GM18951 (cell line): ENCODE measurements at regions not wholly inside any gene's neighbourhood (a gene's known extent, or its start where the extent isn't known, plus 50 kb on each side); places are given as distances from the start of the nearest gene placed in this dataset.
"Not testable (repeated sequence)": the region's sequence is repeated elsewhere in the genome, so short reads cannot be mapped to it uniquely, and the experiment has no call there.

Experiments
- POLR2A ChIP-seq: IDR thresholded peaks from 4 replicates; pipeline ENCODE4 v1.6.1; 2011; ENCODE audit warnings: mild to moderate bottlenecking; ENCODE audit not compliant: insufficient read length, insufficient read depth; ENCODE audit errors: extremely low read depth
- in situ Hi-C: fragments of 300-500 bp; cut with MboI; formaldehyde crosslinking; loops from one replicate; pipeline ENCODE4 v1.12.0; 2022; ENCODE audit warnings: low sequenced_read_pairs, mixed read lengths, inconsistent platforms; ENCODE audit not compliant: unreplicated experiment

DNA sequence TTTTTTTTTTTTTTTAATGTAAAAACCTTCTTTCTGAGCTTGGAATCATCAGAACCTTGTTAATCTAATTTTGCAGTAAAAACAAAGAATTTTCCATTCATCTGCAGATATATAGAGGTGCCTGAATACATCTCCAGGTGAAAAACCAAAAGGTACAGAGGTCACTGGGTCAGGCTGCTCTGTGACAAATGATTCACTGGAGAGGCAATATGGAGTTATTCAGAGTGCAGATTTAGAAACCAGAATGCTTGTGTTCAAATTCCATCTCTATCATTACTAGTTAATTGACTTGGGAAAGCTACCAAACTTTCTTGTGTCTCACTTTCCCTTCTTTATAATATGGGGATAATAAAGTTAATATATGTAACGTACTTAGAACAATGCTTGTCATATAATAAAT lies 51.5 kb upstream of the C1orf53 start:
- in situ Hi-C loops = loop anchor here (25.0 kb wide), 1 partner anchor 239 kb away; no protein-coding TSS in a partner anchor

DNA sequence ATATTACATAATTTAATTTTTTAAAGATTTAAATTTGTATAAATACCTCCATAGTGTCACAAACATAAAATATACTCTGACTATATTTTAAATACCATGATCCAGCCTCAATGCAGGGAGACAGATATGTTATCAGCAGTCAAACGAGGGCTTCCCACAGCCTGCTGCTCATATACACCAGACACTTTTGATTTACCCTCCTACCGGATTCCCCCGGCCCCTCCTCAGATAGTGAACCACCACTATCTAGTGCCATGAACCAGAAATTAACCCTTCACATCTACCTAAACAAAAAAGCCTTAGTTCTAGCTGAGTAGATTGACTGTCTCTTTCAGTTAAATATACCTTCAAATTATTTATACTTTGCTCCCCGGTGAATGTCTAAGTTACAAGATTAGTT lies 52.4 kb upstream of the C1orf53 start:
- in situ Hi-C loops = loop anchor here (25.0 kb wide), 1 partner anchor 238 kb away; no protein-coding TSS in a partner anchor
- no peak for TF ChIP-seq POLR2A

More for the DNA sequence above, 51.5 kb upstream of the C1orf53 start:
- no peak for TF ChIP-seq POLR2A

DNA sequence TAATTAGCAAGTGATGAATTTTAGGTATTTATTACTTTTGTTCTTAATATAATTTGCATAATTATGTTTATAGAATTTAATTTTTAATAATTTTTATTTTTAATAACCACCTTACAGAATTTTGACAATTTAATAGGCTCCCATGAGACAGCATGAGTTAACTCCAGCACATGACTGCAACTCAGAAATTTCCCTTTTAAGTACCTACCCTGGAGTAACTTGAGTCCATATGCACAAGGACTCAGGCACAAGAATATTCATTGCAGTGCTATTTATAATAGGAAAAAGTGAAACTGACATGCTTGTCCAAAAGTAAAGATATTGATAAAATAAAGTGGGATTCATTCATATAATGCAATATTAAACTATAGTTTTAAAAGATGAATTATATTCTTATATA lies 54.1 kb upstream of the C1orf53 start:
- in situ Hi-C loops = no loop called here
- no peak for TF ChIP-seq POLR2A

DNA sequence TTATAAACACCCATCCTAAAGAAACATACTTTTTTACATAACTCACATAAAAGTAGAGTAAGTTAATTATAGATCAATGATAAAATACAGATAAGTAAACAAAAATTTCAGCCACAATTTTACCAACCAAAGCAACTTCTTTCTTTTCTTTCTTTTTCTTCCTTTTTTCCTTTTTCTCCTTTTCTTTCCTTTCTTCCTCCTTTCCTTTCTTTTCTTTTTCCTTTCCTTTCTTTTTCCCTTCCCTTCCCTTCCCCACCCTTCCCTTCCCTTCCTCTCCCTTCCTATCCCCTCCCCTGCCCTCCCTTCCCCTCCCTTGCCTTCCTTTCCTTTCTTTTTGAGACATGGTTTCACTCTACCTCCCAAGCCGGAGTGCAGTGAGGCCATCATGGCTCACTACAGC lies 56.5 kb upstream of the C1orf53 start:
- no peak for TF ChIP-seq POLR2A
- in situ Hi-C loops = no loop called here

DNA sequence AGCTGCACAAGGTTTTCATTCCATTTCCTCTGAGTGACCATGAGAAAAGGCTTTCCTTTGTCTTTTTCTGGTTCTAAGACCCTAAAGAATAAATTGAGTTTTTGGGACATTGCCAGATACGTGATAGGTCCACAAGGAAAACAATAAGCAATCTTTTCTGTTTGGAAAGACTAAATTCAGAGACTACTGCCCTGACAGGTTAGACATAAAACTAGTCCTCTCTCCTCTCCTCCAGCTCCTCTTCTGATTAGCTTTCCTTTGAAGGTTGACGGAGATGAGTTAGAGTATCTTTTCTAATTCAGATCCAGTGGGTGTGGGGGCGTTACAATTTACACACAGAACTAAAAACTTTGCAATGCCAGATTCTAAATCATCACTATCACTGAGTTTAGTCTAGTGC lies 57.8 kb upstream of the C1orf53 start:
- in situ Hi-C loops = no loop called here
- no peak for TF ChIP-seq POLR2A

DNA sequence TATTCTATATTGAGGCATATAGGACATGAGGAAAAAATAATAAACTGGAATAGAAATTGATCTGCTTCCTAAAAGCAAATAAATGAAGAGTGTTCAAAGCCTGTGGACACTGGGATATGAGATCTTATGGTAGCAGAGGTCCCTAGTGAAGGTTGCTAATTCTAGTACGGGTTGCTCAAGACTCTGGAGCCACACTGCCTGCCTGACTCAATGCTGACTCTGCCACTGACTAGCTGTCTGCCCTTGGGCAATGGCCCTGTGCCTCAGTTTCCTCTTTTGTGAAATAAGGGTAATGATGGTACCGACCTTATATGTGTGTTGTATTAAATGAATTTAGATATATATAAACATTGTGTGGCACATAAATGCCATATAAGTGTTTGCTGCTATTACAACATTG lies 59.0 kb upstream of the C1orf53 start:
- in situ Hi-C loops = no loop called here

DNA sequence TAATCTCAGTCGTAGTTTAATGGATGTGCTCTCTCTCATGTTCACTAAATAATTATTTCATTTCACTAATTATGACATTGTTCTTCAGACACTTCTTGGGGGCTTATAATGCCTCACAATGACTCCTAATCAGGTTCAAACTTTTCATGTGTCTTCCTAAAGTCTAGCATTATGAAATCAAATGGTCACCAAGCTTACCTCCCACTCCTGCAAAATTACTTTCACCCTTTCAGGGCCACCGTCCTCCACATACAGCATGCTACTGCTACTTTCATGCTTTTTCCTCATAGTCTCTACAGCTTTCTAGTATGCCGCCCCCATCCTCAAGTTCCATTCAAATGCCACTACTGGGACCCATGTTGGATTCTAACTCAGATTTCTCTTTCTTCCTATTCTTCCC lies 59.8 kb upstream of the C1orf53 start:
- no peak for TF ChIP-seq POLR2A
- in situ Hi-C loops = no loop called here

More for the DNA sequence above, 59.0 kb upstream of the C1orf53 start:
- no peak for TF ChIP-seq POLR2A

DNA sequence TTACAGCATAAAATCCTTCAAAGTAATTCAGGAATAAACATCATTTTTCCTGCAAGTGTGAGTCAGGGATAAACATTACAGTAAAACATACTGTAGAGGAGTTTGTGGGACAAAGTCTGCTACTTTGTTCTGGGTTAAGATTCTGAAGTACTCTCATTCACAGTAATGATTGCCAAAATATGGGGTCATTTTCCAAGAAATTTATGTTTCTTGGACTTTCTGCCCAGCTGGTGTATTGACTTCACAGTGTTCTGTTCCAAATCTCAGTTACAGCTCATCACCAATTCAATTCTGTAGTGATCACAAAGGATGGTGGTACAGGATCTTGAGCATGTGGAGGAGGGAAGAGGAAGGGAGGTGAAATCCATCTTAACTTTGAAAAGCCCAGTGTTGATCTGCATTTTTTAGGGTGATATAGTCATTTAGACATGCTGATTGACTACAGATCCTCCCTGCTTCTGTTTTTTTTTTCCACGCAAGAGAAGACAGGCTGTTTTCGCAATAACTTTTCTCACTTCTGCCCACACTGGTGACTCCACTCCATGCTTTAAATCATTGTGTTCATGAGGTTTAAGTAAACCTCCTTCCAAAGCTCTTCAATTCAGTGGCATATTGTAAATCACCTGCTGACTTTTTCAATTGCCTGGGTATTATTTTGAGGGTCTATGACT lies 60.4 kb upstream of the C1orf53 start:
- in situ Hi-C loops = no loop called here
- no peak for TF ChIP-seq POLR2A

DNA sequence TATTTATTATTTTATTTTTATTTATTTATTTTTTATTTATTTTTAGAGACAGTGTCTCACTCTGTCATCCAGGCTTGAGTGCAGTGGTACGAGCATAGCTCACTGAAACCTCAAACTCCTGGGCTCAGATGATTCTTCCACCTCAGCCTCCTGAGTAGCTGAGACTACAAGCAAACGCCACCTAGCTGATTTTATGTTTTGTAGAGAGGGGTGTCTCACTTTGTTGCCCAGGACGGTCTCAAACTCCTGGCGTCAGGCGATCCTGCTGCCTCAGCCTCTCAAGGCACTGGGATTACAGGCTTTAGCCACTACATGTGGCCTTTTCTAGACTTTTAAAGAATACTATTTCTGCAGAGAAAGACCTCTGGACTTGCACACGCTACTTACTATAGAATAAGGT lies 61.3 kb upstream of the C1orf53 start:
- in situ Hi-C loops = no loop called here
- TF ChIP-seq POLR2A = no peak

DNA sequence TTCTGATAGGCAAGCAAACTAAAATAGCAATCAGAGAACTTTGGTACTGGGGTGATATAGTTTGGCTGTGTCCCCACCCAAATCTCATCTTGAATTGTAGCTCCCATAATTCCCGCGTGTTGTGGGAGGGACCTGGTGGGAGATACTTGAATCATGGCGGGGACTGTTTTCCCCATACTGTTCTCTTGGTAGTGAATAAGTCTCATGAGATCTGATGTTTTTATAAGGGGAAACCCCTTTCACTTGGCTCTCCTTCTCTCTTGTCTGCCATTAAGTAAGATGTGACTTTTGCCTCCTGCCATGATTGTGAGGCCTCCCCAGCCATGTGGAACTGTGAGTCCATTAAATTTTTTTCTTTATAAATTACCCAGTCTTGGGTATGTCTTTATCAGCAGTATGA lies 62.6 kb upstream of the C1orf53 start:
- in situ Hi-C loops = not testable (repeated sequence)

DNA sequence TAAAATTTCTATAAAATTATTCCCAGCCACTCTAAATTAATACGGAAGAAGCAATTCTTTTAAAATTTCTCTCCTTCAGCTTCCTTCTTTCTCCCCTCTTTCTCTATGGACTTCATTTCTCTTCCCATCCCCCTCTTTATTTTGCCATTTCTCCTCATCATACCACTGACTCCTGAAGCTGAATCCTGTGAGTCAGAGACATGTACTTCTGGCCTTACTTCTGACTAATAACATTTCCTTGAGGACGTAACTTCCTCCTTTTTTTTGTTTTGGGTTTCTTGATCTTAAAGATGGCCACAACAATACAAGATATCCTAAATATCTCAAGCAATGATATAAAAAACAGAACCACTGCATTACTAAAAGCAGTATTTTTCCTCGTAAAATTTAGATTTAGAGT lies 63.6 kb upstream of the DENND1B start:
- in situ Hi-C loops = no loop called here
- TF ChIP-seq POLR2A = no peak

DNA sequence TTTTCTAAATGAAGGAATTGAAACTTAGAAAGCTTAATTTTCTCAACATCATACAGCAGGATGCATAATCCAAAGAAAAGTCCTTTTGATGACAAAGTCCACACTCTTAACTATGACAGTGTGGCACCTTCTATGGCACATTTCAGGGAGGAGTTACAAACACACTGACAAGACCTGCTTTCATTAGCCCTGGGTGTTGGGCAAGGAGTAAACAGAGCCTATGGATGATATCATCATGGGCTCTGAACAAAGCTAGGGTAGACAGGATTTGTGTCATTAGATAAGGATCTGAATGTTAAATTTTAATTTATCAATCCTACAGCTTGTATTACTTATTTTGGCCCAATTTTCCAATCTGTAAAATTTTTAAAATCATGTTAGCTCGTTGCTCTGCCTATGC lies 62.6 kb upstream of the DENND1B start:
- in situ Hi-C loops = no loop called here
- TF ChIP-seq POLR2A = no peak

DNA sequence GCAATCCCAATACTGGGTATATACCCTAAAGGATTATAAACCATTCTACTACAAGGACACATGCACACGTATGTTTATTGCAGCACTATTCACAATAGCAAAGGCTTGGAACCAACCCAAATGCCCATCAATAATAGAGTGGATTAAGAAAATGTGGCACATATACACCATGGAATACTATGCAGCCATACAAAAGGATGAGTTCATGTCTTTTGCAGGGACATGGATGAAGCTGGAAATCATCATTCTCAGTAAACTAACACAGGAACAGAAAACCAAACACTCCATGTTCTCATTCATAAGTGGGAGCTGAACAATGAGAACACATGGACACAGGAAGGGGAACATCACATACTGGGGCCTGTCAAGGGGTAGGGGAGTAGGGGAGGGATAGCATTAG lies 61.1 kb upstream of the DENND1B start:
- in situ Hi-C loops = not testable (repeated sequence)

DNA sequence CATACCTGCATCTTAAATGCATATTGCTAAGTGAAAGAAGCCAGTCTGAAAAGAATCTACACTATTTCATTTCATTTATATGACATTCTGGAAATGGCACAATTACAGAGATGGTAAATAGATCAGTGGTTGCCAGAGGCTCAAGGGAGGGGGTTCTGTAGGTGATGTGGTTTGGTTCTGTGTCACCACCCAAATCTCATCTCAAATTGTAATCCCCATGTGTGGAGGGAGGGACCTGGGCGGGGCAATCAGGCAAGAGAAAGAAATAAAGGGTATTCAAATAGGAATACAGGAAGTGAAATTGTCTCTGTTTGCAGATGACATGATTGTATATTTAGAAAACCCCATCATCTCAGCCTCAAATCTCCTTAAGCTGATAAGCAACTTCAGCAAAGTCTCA lies 53.7 kb upstream of the DENND1B start:
- in situ Hi-C loops = not testable (repeated sequence)

DNA sequence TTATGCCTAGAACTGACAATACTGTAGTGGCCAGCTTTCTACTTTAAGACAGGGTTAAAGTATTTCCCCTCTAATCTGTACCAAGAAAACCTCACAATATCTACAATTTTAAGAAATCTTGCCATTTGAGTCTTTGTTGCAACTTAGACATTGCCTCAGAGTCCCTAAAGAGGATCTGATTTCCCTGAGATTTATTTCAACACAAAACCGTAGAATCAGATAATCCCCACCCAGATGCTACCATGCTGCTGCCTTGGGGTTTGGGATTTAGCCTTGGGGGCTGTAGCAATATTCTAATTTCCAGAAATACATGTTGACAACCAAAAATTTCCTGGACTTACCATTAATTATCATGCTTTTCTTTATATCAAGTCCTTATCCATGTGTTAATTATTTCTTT lies 50.3 kb upstream of the DENND1B start:
- in situ Hi-C loops = no loop called here
- TF ChIP-seq POLR2A = no peak
